ENCODE measurements at regions not wholly inside any gene's neighbourhood (a gene's known extent, or its start where the extent isn't known, plus 50 kb on each side); places are given as distances from the start of the nearest gene placed in this dataset.
"Not testable (repeated sequence)": the region's sequence is repeated elsewhere in the genome, so short reads cannot be mapped to it uniquely, and the experiment has no call there.

- no peak for DNase-seq (ENCODE audit: low read depth in 2 of 2)
Measured at GRCh38 chr17:52895272-52895671, 736.8 kb upstream of the CA10 start.

- no peak for DNase-seq (ENCODE audit: low read depth in 2 of 2)
Measured at GRCh38 chr17:52892334-52892733, 733.8 kb upstream of the CA10 start.

DNA sequence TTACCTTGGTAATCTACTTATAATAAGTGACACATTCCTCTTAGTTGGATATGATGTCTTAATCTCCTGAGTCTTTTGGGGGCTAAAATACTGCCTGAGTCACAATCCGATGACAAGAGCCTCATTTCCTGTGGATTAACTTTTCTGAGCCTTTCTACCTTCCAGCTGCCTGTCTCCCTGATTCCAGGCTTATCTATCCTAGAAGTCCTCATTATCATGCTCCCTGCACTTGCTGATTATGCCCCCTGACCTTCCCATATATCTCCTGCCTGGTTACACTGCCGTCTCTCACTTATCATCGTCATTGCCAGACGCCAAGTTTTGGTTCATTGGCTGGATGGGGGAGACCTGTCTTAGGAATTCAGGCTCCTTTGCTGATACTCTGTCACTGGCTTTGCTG is 727.4 kb upstream of the CA10 start:
- no peak for DNase-seq (ENCODE audit: low read depth in 2 of 2)

GRCh38 chr17:52883907-52884491 is 725.5 kb upstream of the CA10 start:
- not testable (repeated sequence) for DNase-seq (ENCODE audit: low read depth in 2 of 2)

DNA sequence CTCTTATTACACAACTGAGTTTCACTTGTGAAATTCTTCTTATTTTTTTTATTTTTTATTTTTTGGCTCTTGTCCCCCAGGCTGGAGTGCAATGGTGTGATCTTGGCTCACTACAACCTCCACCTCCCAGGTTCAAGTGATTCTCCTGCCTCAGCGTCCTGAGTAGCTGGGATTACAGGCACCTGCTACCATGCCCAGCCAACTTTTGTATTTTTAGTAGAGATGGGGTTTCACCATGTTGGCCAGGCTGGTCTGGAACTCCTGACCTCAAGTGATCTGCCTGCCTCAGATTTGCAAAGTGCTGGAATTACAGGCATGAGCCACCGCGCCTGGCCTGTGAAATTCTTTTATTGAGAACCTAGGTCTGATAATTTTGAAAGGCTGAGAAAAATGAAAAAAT is 688.3 kb upstream of the CA10 start:
- DNase-seq (ENCODE audit: low read depth in 2 of 2): not testable (repeated sequence)

DNA sequence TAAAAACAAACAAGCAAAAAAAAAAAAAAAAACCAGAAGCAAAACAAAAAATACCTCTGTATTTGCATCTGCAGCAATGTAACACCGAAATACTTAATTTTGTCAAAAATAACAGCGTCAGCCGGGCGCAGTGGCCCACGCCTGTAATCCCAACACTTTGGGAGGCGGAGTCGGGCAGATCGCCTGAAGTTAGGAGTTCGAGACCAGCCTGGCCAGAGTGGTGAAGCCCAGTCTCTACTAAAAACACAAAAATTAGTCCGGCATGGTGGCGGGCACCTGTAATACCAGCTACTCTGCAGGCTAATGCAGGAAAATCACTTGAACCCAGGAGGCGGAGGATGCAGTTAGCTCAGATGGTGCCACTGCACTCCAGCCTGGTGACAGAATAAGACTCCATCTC is 683.5 kb upstream of the CA10 start:
- DNase-seq (ENCODE audit: low read depth in 2 of 2): no peak

DNA sequence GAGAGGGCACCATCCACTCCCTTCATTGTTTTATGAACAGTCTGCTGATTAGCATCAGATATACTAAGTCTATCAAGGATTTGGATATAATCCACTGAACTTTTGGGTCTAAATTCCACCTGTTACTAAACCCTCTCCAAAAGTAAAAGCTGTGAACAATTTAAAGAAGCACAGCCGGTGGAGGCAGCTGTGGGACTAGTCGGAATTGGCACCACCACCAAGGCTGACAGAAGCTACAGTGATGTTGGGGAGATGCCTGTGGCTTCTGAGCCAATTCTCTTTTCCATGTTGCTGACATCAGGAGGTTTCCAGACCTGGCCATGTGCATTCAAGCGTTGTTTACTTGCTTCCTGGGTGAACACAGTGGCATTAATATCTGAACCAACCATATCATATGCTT is 679.0 kb upstream of the CA10 start:
- DNase-seq (ENCODE audit: low read depth in 2 of 2): no peak

DNA sequence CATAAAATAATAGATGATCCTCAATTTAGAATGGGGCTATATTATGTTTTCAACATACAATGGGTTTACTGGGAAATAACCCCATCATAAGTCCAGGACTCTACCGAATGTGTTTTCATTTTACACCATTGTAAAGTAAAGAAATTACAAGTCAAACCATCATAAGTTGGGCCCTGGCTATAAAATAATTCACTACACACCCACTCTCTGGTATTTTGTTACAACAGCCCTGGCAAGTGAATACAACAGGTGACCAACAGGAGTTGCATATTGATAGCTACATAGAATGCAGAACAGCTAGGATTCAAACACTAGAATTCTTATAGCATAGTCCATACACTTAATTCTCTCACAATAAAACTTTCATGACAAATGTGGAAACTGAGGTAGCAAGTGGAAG is 673.0 kb upstream of the CA10 start:
- DNase-seq (ENCODE audit: low read depth in 2 of 2): no peak

GRCh38 chr17:52828621-52829020 is 670.1 kb upstream of the CA10 start:
- DNase-seq (ENCODE audit: low read depth in 2 of 2): no peak

DNA sequence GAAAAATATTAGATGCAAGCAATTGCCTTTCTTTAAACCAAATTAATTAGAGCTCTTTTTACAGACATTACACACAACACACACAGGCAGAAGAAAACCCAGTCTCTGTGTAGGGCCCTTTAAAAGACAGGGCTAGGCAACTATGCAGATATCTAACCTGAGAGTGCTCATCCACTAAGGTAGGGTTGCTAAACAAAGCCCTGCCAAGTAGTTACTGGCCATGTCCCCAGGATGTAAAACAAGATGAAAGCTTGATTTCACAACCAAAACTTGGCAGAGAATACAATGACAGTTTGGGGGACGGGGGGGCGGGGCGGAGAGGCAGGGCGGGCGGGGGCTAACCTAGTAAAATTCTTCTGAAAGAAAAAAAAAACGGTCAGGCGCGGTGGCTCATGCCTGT is 669.0 kb upstream of the CA10 start:
- DNase-seq (ENCODE audit: low read depth in 2 of 2): no peak

GRCh38 chr17:52824542-52824941 is 666.0 kb upstream of the CA10 start:
- DNase-seq (ENCODE audit: low read depth in 2 of 2): no peak

DNA sequence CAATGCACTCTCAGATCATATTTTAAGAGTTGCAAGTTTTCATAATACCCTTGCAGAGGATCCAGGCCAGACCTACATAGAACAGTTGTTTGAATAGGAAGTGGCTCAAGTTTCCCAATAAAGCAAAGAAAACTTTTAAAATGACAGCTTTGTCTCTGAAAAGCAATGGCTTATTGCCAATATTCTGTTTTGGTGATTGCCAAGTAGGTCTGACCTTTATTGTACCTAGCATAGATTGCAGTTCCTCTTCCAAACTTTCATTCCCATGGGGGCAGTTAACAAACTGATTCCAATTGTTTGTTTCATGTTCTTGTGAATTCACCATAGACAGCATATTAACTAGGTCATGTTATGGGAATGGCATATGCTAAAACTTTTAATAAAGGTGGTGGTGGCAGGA is 664.6 kb upstream of the CA10 start:
- no peak for DNase-seq (ENCODE audit: low read depth in 2 of 2)

DNA sequence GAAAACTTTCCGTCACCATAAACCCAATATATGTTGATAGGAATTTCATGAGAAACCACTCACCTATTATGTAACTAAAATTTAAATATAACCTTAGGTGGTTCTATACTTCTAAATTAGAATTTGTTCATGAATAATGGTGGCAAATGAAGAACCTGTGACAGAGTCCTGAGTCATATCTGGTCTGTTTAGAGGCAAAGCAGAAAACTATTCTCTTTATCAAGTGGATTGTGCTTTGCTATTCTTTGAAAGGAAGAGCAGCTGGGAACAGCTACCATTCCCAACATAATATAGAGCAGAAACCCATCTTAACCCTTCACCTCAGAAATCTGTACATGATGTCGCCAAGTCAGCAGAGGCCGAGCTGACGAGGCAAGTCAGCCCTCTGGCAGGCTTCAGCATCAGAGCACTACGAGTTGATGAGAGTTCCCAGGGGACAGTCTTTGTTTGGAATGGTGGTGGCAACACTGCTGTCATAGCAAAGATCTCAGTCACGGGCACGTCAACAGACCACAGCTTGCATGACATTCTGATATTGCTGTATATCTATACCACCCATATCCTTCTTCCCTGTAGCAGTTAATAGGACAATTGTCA is 631.9 kb upstream of the CA10 start:
- no peak for DNase-seq (ENCODE audit: low read depth in 2 of 2)

- no peak for DNase-seq (ENCODE audit: low read depth in 2 of 2)
Measured at GRCh38 chr17:52789829-52790228, 631.3 kb upstream of the CA10 start.

DNA sequence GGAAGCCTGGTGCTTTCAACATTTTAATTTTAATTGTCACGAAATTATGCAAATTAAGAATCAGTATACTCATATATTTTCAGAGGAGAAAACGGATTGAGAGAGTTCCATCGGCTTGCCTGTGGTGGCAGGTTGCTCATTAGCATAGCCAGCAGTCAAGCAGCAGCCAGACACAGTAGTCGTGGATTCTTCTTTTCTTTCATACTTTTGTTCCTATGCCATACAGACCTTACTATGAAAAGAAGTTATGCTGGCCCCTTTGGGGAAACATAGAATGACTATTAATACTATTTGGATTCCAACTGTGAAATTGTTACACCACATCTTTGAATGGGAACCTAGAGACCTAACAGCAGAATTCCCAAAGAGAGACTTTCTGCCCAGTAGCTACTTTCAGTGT is 617.7 kb upstream of the CA10 start:
- DNase-seq (ENCODE audit: low read depth in 2 of 2): no peak

- no peak for DNase-seq (ENCODE audit: low read depth in 2 of 2)
Measured at GRCh38 chr17:52762794-52763167, 604.3 kb upstream of the CA10 start.

- DNase-seq (ENCODE audit: low read depth in 2 of 2): no peak
Measured at GRCh38 chr17:52762147-52762793, 603.8 kb upstream of the CA10 start.

DNA sequence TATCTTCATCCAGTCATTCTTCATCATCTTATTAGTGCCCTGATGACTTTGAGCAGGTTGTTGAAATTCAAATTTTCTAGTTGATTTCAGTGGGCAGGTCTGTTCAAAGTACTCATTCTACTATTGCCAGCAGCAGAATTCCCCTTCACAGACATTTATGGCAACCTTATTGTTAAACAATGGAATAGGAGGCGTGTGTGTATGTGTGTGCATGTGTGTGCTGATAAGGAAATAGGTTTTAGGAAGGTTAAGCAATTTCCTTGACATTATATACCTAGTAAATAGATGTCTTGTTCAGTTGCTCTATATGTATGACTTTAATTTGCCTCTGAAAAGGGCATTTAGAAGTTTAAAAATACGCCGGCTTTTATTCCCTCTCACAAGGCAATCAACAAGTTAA is 601.4 kb upstream of the CA10 start:
- no peak for DNase-seq (ENCODE audit: low read depth in 2 of 2)

DNA sequence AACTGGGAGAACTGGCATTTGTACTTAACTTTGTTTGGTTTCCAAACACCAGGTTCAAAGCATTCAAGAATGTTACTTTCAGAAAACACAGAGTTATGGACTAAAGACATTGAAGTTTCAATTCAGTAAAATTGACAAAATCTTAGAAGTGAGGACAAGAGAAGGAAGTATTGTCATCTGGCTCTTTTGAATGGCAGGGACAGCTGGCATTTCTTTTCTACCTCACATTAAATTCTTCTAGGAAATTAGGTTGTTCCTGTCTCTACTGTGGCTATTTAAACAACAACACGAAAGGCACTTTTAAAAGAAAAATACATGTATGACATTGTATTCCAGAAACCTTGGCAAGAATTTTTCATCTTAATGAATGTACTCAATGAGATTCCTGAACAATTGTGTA is 600.0 kb upstream of the CA10 start:
- DNase-seq (ENCODE audit: low read depth in 2 of 2): no peak

- no peak for DNase-seq (ENCODE audit: low read depth in 2 of 2)
Measured at GRCh38 chr17:52756746-52757145, 598.2 kb upstream of the CA10 start.

- no peak for DNase-seq (ENCODE audit: low read depth in 2 of 2)
Measured at GRCh38 chr17:52754838-52755237, 596.3 kb upstream of the CA10 start.

DNA sequence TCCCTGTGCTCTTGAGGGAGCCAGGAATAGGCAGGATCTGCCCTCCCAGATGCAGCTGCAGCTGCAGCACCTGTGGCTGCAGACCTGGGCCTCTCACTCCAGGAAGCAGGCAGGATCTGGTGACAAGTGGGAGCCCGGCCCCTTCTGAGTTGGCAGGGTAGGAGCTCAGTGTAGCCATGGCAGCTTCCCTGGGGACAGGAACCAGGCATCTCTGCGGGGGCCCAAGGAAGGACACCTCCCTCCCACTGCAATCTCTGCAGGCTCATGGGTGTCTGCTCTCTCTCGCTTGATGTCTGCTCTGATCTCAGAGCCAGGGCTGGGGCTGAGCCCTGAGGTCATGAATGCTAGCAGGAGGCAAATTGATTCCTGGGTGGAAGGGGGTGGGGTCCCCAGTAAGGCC is 592.5 kb upstream of the CA10 start:
- DNase-seq (ENCODE audit: low read depth in 2 of 2): no peak

- no peak for DNase-seq (ENCODE audit: low read depth in 2 of 2)
Measured at GRCh38 chr17:52744179-52744578, 585.7 kb upstream of the CA10 start.

GRCh38 chr17:52740006-52740405 is 581.5 kb upstream of the CA10 start:
- no peak for DNase-seq (ENCODE audit: low read depth in 2 of 2)
